ENCODE measurements at regions not wholly inside any gene's neighbourhood (a gene's known extent, or its start where the extent isn't known, plus 50 kb on each side); places are given as distances from the start of the nearest gene placed in this dataset.

DNA sequence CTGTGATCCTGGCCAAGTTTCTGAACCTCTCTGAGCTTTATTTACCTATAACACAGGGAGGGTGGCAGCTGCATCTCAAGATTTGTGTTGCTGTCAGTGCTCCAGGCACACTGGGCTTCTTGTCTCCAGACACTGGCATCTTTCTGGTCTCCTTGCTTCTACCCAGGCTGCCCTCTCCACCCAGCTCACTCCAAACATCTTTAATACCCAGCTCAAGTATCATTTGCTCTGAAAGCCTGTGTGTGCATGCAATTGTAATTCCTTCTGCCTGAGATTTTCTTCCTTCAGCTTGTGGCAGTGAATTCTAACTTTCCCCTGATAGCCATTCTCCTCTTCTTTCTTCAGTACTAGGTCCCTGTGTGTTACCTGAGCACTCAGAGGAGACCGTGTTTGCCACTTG lies 50.7 kb upstream of the USP7 start:
- TF ChIP-seq, protein P1, sequence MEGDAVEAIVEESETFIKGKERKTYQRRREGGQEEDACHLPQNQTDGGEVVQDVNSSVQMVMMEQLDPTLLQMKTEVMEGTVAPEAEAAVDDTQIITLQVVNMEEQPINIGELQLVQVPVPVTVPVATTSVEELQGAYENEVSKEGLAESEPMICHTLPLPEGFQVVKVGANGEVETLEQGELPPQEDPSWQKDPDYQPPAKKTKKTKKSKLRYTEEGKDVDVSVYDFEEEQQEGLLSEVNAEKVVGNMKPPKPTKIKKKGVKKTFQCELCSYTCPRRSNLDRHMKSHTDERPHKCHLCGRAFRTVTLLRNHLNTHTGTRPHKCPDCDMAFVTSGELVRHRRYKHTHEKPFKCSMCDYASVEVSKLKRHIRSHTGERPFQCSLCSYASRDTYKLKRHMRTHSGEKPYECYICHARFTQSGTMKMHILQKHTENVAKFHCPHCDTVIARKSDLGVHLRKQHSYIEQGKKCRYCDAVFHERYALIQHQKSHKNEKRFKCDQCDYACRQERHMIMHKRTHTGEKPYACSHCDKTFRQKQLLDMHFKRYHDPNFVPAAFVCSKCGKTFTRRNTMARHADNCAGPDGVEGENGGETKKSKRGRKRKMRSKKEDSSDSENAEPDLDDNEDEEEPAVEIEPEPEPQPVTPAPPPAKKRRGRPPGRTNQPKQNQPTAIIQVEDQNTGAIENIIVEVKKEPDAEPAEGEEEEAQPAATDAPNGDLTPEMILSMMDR (IDR thresholded peaks at IDR 0.05), result no peak
- TF ChIP-seq POLR2A (IDR thresholded peaks at IDR 0.05), result no peak
